H1 (cell line): ENCODE measurements at regions not wholly inside any gene's neighbourhood (a gene's known extent, or its start where the extent isn't known, plus 50 kb on each side); places are given as distances from the start of the nearest gene placed in this dataset.

Experiments
- CTCF ChIA-PET: fragments of 300-600 bp; sonication (Branson Sonifier 250); formaldehyde crosslinking; loops from one replicate; lab custom pipeline; 2021; ENCODE audit not compliant: partially characterized antibody; lab: Charles Lee
- POLR2A ChIA-PET: fragments of 300-600 bp; sonication (Branson Sonifier 250); formaldehyde crosslinking; loops from one replicate; lab custom pipeline; 2021; ENCODE audit warnings: inconsistent platforms; ENCODE audit not compliant: partially characterized antibody; lab: Charles Lee
- DNase-seq, 2 experiments: peaks; one replicate each; pipeline versions ENCODE4 v3.0.0 to v3.0.0-alpha.2; 2010 to 2022; ENCODE audit warnings: low spot score in 2 of 2, low read depth in 1 of 2, mixed read lengths in 1 of 2
- FAIRE-seq: peaks from 2 replicates; lab custom pipeline; 2011; peaks lifted over from hg19 to GRCh38; lab: Jason Lieb, UNC
- H2AFZ ChIP-seq: 2 replicates; pipeline ENCODE4 v1.8.1; 2012; ENCODE audit warnings: low read length, inconsistent platforms
- H2AK5ac ChIP-seq: 2 replicates; pipeline ENCODE4 v1.6.1; 2013; ENCODE audit warnings: low read depth, low read length
- H2BK120ac ChIP-seq: replicated peaks from 2 replicates; pipeline ENCODE3; 2013; ENCODE audit warnings: low read depth, low read length, inconsistent platforms
- H2BK12ac ChIP-seq: 2 replicates; pipeline ENCODE4 v1.6.1; 2013; ENCODE audit warnings: low read depth, low read length
- H2BK15ac ChIP-seq: 2 replicates; pipeline ENCODE4 v1.6.1; 2013; ENCODE audit warnings: low read length
- H2BK20ac ChIP-seq: 2 replicates; pipeline ENCODE4 v1.6.1; 2013; ENCODE audit warnings: low read length
- H2BK5ac ChIP-seq: 2 replicates; pipeline ENCODE4 v1.6.1; 2013; ENCODE audit warnings: low read depth, low read length
- H3K14ac ChIP-seq: 2 replicates; pipeline ENCODE4 v1.6.1; 2013; ENCODE audit warnings: inconsistent platforms; ENCODE audit not compliant: insufficient read length
- H3K18ac ChIP-seq: 2 replicates; pipeline ENCODE4 v1.6.1; 2013; ENCODE audit warnings: low read length; ENCODE audit errors: extremely low read depth
- H3K23ac ChIP-seq: 2 replicates; pipeline ENCODE4 v1.6.1; 2013; ENCODE audit warnings: inconsistent platforms; ENCODE audit not compliant: insufficient read length
- H3K23me2 ChIP-seq: 2 replicates; pipeline ENCODE4 v1.6.1; 2013; ENCODE audit warnings: low read depth, low read length
- H3K27ac ChIP-seq: 2 replicates; pipeline ENCODE4 v1.6.1; 2011; ENCODE audit warnings: low read depth, low read length, inconsistent platforms
- H3K27me3 ChIP-seq, 4 experiments: replicated peaks in 1 of 4; 1 replicate in 1 of 4; 2 replicates in 3 of 4; pipeline versions ENCODE4 v1.6.1 to v1.8.1; 2011 to 2013; ENCODE audit warnings: low read length in 3 of 4, mild to moderate bottlenecking in 3 of 4, inconsistent platforms in 2 of 4, mixed read lengths in 2 of 4, moderate library complexity in 1 of 4; ENCODE audit not compliant: control insufficient read depth in 3 of 4, insufficient read depth in 3 of 4; ENCODE audit errors: extremely low read depth in 1 of 4
- H3K36me3 ChIP-seq, 4 experiments: 2 replicates each; pipeline versions ENCODE4 v1.6.1 to v1.8.1; 2011 to 2013; ENCODE audit warnings: mild to moderate bottlenecking in 4 of 4, low read length in 3 of 4, moderate library complexity in 2 of 4, control low read depth in 1 of 4, inconsistent platforms in 1 of 4; ENCODE audit not compliant: insufficient read depth in 4 of 4, control insufficient read depth in 2 of 4
- H3K4ac ChIP-seq: replicated peaks from 2 replicates; pipeline ENCODE3; 2013; ENCODE audit warnings: low read length, low read depth, mixed read lengths, inconsistent platforms; ENCODE audit not compliant: insufficient read length
- H3K4me1 ChIP-seq, 4 experiments: replicated peaks in 1 of 4; 1 replicate in 1 of 4; 2 replicates in 3 of 4; pipeline versions ENCODE4 v1.6.1 to v1.8.1; 2011 to 2013; ENCODE audit warnings: low read length in 3 of 4, inconsistent platforms in 2 of 4, mixed read lengths in 1 of 4; ENCODE audit not compliant: insufficient read depth in 4 of 4, control insufficient read depth in 3 of 4
- H3K4me2 ChIP-seq, 2 experiments: 2 replicates each; pipeline versions ENCODE4 v1.6.1 to v1.8.1; 2011 to 2013; ENCODE audit warnings: low read depth in 2 of 2, low read length in 2 of 2, control low read depth in 1 of 2, inconsistent platforms in 1 of 2, mild to moderate bottlenecking in 1 of 2; ENCODE audit not compliant: insufficient read depth in 1 of 2
- H3K4me3 ChIP-seq, 4 experiments: fragments of 200-600, 300-600 bp in 1 of 4; sonication (generic), shearing (Covaris generic), sonication (Bioruptor Twin) in 1 of 4; 2 replicates each; pipeline versions ENCODE4 v1.5.1 to v1.8.1; 2011 to 2016; ENCODE audit warnings: low read length in 4 of 4, low read depth in 3 of 4, control low read depth in 2 of 4, inconsistent platforms in 2 of 4, mild to moderate bottlenecking in 2 of 4, mixed read lengths in 1 of 4, moderate library complexity in 1 of 4; ENCODE audit not compliant: insufficient read depth in 2 of 4; ENCODE audit errors: extremely low read depth in 1 of 4
- H3K56ac ChIP-seq: replicated peaks from 2 replicates; pipeline ENCODE3; 2013; ENCODE audit warnings: low read depth, mild to moderate bottlenecking, mixed read lengths, low read length, inconsistent platforms; ENCODE audit not compliant: insufficient read length
- H3K79me1 ChIP-seq: 2 replicates; pipeline ENCODE4 v1.6.1; 2013; ENCODE audit warnings: low read depth, low read length, control low read depth
- H3K79me2 ChIP-seq, 2 experiments: 2 replicates each; pipeline versions ENCODE4 v1.6.1 to v1.8.1; 2012 to 2013; ENCODE audit warnings: low read length in 2 of 2, mild to moderate bottlenecking in 2 of 2, inconsistent platforms in 1 of 2; ENCODE audit not compliant: insufficient read depth in 2 of 2, control insufficient read depth in 1 of 2
- H3K9ac ChIP-seq, 4 experiments: replicated peaks in 1 of 4; 1 replicate in 1 of 4; 2 replicates in 3 of 4; pipeline versions ENCODE4 v1.6.1 to v1.8.1; 2011 to 2013; ENCODE audit warnings: low read depth in 3 of 4, low read length in 3 of 4, control low read depth in 2 of 4, mild to moderate bottlenecking in 2 of 4, moderate library complexity in 2 of 4, inconsistent platforms in 1 of 4; ENCODE audit errors: extremely low read depth in 1 of 4
- H3K9me3 ChIP-seq, 2 experiments: 2 replicates each; pipeline versions ENCODE4 v1.6.1 to v1.8.1; 2012 to 2013; ENCODE audit warnings: mild to moderate bottlenecking in 2 of 2, moderate library complexity in 2 of 2, control low read depth in 1 of 2, inconsistent platforms in 1 of 2, low read depth in 1 of 2, low read length in 1 of 2, mixed read lengths in 1 of 2; ENCODE audit not compliant: insufficient read depth in 2 of 2
- H4K20me1 ChIP-seq, 2 experiments: replicated peaks in 1 of 2; 2 replicates each; pipeline versions ENCODE3 to v1.8.1; 2011 to 2013; ENCODE audit warnings: inconsistent platforms in 2 of 2, low read length in 2 of 2, mild to moderate bottlenecking in 1 of 2; ENCODE audit not compliant: insufficient read depth in 2 of 2, control insufficient read depth in 1 of 2
- H4K5ac ChIP-seq: 2 replicates; pipeline ENCODE4 v1.6.1; 2013; ENCODE audit warnings: low read length, low read depth, mixed read lengths, inconsistent platforms; ENCODE audit not compliant: insufficient read length
- H4K8ac ChIP-seq: 2 replicates; pipeline ENCODE4 v1.8.0; 2013; ENCODE audit warnings: mild to moderate bottlenecking, moderate library complexity, low read length, inconsistent platforms; ENCODE audit not compliant: insufficient read depth; ENCODE audit errors: extremely low read depth
- H4K91ac ChIP-seq: replicated peaks from 2 replicates; pipeline ENCODE3; 2013; ENCODE audit warnings: low read length, mixed read lengths, inconsistent platforms; ENCODE audit not compliant: insufficient read length
- BACH1 ChIP-seq: IDR thresholded peaks from 2 replicates; pipeline ENCODE4 v1.6.1; 2012; ENCODE audit warnings: low read length, improper control_type of control experiment
- CBX5 ChIP-seq: fragments of 300-800, 300-1000 bp; sonication (generic); IDR thresholded peaks from 2 replicates; pipeline ENCODE4 v1.7.1; 2016; ENCODE audit warnings: antibody characterized with exemption, low read length, low read depth
- CEBPB ChIP-seq: IDR thresholded peaks from 2 replicates; pipeline ENCODE4 v1.6.1; 2012; ENCODE audit warnings: low read depth, low read length
- CHD1 ChIP-seq: IDR thresholded peaks from 2 replicates; pipeline ENCODE4 v1.6.1; 2012; ENCODE audit warnings: low read depth, low read length, improper control_type of control experiment
- FOSL1 ChIP-seq: IDR thresholded peaks from 2 replicates; pipeline ENCODE4 v1.6.1; 2011; ENCODE audit warnings: mild to moderate bottlenecking, low read depth, low read length, moderate library complexity; ENCODE audit not compliant: insufficient read depth
- GABPA ChIP-seq: IDR thresholded peaks from 2 replicates; pipeline ENCODE4 v1.6.1; 2011; ENCODE audit warnings: mild to moderate bottlenecking, low read length, moderate library complexity, borderline replicate concordance; ENCODE audit not compliant: insufficient read depth
- KDM1A ChIP-seq: fragments of 200-600, 300-600 bp; sonication (generic); IDR thresholded peaks from 2 replicates; pipeline ENCODE4 v1.7.1; 2016; ENCODE audit warnings: mild to moderate bottlenecking, low read length, borderline replicate concordance
- KDM5A ChIP-seq: fragments of 200-600 bp; IDR thresholded peaks from 2 replicates; pipeline ENCODE4 v1.7.1; 2012; ENCODE audit warnings: mild to moderate bottlenecking, low read length, inconsistent platforms, mixed read lengths
- NANOG ChIP-seq: IDR thresholded peaks from 2 replicates; pipeline ENCODE4 v1.6.1; 2011; ENCODE audit warnings: low read length, low read depth, mild to moderate bottlenecking, inconsistent platforms; ENCODE audit not compliant: insufficient read depth, poor library complexity, severe bottlenecking
- POLR2A ChIP-seq, 2 experiments: IDR thresholded peaks; 1 replicate in 1 of 2; 2 replicates in 1 of 2; pipeline ENCODE4 v1.6.1; 2011; ENCODE audit warnings: low read depth in 2 of 2, low read length in 2 of 2, mild to moderate bottlenecking in 2 of 2; ENCODE audit errors: control extremely low read depth in 1 of 2
- RNF2 ChIP-seq: fragments of 200-900, 300-1000 bp; sonication (generic); IDR thresholded peaks from 2 replicates; pipeline ENCODE4 v1.7.1; 2016; ENCODE audit warnings: borderline replicate concordance, low read depth, mild to moderate bottlenecking, antibody characterized with exemption, low read length; ENCODE audit not compliant: poor library complexity, severe bottlenecking; ENCODE audit errors: missing control alignments
- RXRA ChIP-seq: IDR thresholded peaks from 2 replicates; pipeline ENCODE4 v1.6.1; 2011; ENCODE audit warnings: low read depth, mild to moderate bottlenecking, low read length, moderate library complexity; ENCODE audit not compliant: insufficient read depth
- TAF1 ChIP-seq: IDR thresholded peaks from 2 replicates; pipeline ENCODE4 v1.6.1; 2011; ENCODE audit warnings: mild to moderate bottlenecking, low read depth, low read length
- USF2 ChIP-seq: IDR thresholded peaks from 2 replicates; pipeline ENCODE4 v1.6.1; 2011; ENCODE audit warnings: low read length, improper control_type of control experiment
- WGBS, 2 experiments: shearing (Covaris generic) in 1 of 2; methylation state at CpG; one replicate each; pipeline versions ENCODE4 v1.1.6 to v1.1.7; 2013 to 2015; ENCODE audit warnings: low lambda C conversion rate in 2 of 2, mixed read lengths in 2 of 2, inconsistent platforms in 1 of 2, low coverage in 1 of 2, missing lambda C conversion rate in 1 of 2; ENCODE audit not compliant: insufficient replicate concordance in 2 of 2, insufficient coverage in 1 of 2, insufficient read length in 1 of 2; ENCODE audit errors: extremely low coverage in 1 of 2, missing lambda C conversion rate in 1 of 2; 5-methylcytosine and 5-hydroxymethylcytosine counted together

DNA sequence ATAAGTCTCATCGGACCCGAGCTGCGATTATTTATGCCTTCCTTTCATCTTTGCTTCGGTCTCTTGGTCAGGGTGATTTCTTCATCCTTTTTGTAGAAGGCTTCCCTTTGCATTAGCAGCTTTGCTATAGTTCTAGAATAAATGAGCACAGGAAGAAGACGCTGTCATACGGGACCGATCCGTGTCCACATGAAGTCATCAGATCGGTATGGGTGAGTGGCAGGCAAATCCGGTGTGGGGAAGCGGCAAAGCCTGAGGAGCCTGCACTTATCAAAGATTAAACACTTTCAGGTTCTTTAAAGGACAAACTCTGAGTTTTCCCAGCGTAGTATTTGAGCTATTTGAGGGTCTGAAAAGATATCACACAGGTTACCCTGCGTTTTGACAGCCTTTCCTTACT lies 119.3 kb downstream of the IRS2 start:
- H3K27me3 ChIP-seq, result no peaks in the 10 kb centered on the region; a peak in 1 of 7 replicates
- DNase-seq (no peak), FAIRE-seq (no peak)
- no peaks in the 10 kb centered on the region for H4K20me1 ChIP-seq
- H2BK12ac ChIP-seq, result no peak overlapping the region
- POLR2A ChIA-PET, result no interaction called here
- no peak overlapping the region for H4K91ac ChIP-seq
- H3K4me1 ChIP-seq, result peaks cover 0 to 8% (median 4%) of the 10 kb centered on the region in 4 experiments; a peak in 4 of 7 replicates
- H3K4ac ChIP-seq, result no peak overlapping the region
- no peak overlapping the region for H2BK5ac ChIP-seq
- CTCF ChIA-PET, result interaction anchor here (1.0 kb wide), 1 partner anchor 34 kb away, joined by 3 read pairs; no protein-coding TSS in a partner anchor
- H3K36me3 ChIP-seq, result no peaks in the 10 kb centered on the region
- no peak overlapping the region for H2BK15ac ChIP-seq
- H3K56ac ChIP-seq, result no peak overlapping the region
- no peak overlapping the region for H4K8ac ChIP-seq
- H3K14ac ChIP-seq, result no peak overlapping the region
- H3K9ac ChIP-seq, result no peak overlapping the region
- H4K5ac ChIP-seq, result no peak overlapping the region
- H2BK120ac ChIP-seq, result no peak overlapping the region
- no peak overlapping the region for H3K4me2 ChIP-seq
- no peaks in the 10 kb centered on the region for H3K23me2 ChIP-seq
- no peak overlapping the region for H2AFZ ChIP-seq
- H3K27ac ChIP-seq, result no peak overlapping the region
- no peaks in the 10 kb centered on the region for H3K9me3 ChIP-seq
- H3K23ac ChIP-seq, result no peak overlapping the region
- no peak overlapping the region for H3K4me3 ChIP-seq
- H2BK20ac ChIP-seq, result no peak overlapping the region
- H3K18ac ChIP-seq, result no peak overlapping the region
- H3K79me2 ChIP-seq, result no peaks in the 10 kb centered on the region
- no peak overlapping the region for H2AK5ac ChIP-seq
- H3K79me1 ChIP-seq, result no peaks in the 10 kb centered on the region
- 89% methylated on average over 13 of the region's 13 CpGs; no CpG with 5 or more reads in 1 of the 2 experiments for WGBS, 2 experiments
- TF ChIP-seq FOSL1, result no peak
- no peak for TF ChIP-seq CBX5
- no peak for TF ChIP-seq KDM1A
- TF ChIP-seq USF2, result no peak
- no peak for TF ChIP-seq CEBPB
- TF ChIP-seq POLR2A (IDR thresholded peaks at IDR 0.05; ENCODE audit: control extremely low read depth in 1 of 2, low read depth in 2 of 2, low read length in 2 of 2), result no peak
- TF ChIP-seq RXRA, result no peak
- TF ChIP-seq TAF1, result no peak
- TF ChIP-seq KDM5A, result no peak
- no peak for TF ChIP-seq GABPA
- no peak for TF ChIP-seq NANOG
- TF ChIP-seq CHD1, result no peak
- TF ChIP-seq BACH1, result no peak
- TF ChIP-seq RNF2, result no peak
